IPS-NIHi11 (cell line): ENCODE measurements at regions not wholly inside any gene's neighbourhood (a gene's known extent, or its start where the extent isn't known, plus 50 kb on each side); places are given as distances from the start of the nearest gene placed in this dataset.
"Not testable (repeated sequence)": the region's sequence is repeated elsewhere in the genome, so short reads cannot be mapped to it uniquely, and the experiment has no call there.

Experiments
- DNase-seq: peaks from one replicate; pipeline ENCODE4 v3.0.0; 2012; ENCODE audit warnings: mixed read lengths, low spot score

- no peak for DNase-seq
Measured at GRCh38 chrX:73390628-73391567, 56.0 kb upstream of the CDX4 start.

DNA sequence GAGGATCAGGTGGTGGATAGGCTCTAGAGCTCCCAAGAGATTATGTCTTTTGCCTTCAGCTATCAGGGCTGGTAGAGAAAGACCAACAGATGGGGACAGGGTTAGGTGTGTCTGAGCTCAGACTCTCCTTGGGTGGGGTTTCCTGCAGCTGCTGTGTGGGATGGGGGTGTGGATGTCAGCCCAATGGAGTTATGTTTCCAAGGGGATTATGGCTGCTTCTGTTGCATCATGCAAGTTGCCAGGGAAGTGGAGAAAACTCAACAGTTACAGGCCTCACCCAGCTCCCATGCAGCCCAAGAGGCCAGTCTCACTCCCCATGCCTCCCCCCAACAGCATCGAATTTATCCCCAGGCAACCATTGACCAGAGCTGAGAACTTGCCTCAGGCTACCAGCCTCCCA is 80.2 kb upstream of the CDX4 start:
- DNase-seq: no peak

- not testable (repeated sequence) for DNase-seq
Measured at GRCh38 chrX:73357294-73357693, 89.6 kb upstream of the CDX4 start.

DNA sequence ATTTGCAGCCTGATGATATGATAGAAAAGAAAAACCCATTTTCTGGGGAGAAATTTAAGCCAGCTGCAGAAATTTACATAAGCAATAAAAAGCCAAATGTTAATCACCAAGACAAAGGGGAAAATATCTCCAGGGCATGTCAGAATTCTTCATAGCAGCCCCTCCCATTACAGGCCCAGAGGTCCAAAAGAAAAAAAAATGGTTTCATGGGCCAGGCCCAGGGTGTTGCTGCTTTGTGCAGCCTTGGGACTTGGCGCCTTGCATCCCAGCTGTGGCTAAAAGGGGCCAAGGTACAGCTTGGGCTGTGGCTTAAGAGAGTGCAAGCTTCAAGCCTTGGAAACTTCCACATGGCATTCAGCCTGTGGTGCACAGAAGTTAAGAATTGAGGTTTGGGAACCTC is 97.9 kb upstream of the CDX4 start:
- no peak for DNase-seq

DNA sequence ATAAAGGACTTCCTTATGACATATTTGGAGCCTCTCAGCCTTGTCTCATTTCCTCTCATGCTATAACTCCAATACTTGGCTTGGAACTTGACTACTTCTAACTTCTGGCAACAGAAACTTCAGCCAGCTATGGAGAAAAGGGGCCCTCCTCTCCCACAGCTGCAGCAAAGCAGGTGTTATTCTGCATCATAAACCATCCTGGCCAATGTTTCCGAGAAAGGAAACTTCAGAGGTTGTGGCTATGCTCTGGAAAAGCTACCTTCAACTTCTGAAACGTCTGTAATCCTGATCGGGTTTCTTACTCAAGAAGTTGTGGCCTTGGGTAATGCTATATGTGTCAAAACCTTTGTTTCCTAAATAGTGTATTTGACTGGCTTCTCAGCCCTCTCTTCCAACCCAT is 109.5 kb upstream of the CDX4 start:
- DNase-seq: no peak

GRCh38 chrX:73289039-73289438 is 74.4 kb upstream of the NAP1L2 start:
- peak; percentile 28 for DNase-seq

- no peak for DNase-seq
Measured at GRCh38 chrX:73270753-73271152, 56.1 kb upstream of the NAP1L2 start.

DNA sequence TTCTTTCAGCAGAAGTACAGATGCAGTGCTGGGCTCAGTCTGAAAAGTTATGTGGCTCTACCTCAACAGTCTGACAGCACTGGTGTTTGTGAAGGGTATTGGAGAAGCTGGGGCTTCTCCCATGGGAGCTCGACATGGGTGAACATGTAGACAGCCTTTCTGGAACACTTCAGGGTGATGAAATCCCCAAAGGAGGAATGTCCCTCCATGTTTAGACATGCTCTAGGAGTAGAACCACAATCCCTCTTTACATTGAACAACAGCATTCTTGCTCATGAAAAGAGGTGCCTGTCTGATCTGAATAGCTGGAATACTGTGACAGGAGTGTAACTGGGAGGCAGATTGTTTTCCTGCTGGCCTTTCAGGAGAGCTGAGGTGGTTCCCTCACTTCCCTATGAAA is 53.8 kb upstream of the NAP1L2 start:
- no peak for DNase-seq

- DNase-seq: no peak
Measured at GRCh38 chrX:73267979-73268378, 53.3 kb upstream of the NAP1L2 start.

- DNase-seq: no peak
Measured at GRCh38 chrX:73267206-73267605, 52.6 kb upstream of the NAP1L2 start.

DNA sequence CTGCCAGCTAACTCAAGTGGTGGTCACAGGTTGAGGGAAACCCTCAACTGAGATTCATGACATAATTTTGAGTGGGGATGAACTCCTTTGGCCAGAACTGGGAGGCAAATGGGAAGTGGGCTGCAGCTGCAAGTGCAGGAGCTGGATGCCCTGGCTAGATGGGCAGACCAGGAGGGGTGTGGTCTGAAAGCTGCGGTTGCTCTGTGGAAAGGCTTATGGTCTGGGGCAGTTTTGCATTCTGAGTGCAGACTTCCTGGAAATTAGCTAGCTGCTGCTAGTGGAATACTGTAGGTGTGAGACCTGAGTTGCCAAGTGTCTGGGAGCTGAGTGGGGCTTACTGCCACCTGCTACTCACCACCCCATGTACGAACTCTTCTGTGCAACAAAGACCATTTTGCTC is 52.1 kb upstream of the NAP1L2 start:
- no peak for DNase-seq
